ENCODE measurements at regions not wholly inside any gene's neighbourhood (a gene's known extent, or its start where the extent isn't known, plus 50 kb on each side); places are given as distances from the start of the nearest gene placed in this dataset.

DNA sequence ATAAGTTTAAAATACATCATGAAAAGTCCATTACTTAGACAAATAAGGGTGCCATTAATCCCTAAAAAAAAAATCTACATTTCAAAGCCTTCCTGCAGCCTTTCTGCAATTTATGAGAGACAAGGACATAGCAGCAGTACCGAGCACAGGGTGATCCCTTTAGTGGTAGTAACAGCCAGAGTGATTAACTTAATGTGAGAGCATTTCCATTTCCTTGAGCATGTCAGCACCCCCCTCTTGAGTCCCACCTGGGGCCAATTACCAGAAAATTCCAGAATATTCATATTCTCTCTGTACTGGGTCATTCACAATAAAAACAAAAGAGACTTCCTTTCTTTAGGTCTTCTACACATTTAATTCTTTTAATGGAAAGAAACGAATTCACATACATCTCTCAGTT lies 546.9 kb upstream of the CCDC54 start:
- no peak for TF ChIP-seq ZFX (IDR thresholded peaks at IDR 0.05; ENCODE audit: borderline replicate concordance)
- TF ChIP-seq, protein P1, sequence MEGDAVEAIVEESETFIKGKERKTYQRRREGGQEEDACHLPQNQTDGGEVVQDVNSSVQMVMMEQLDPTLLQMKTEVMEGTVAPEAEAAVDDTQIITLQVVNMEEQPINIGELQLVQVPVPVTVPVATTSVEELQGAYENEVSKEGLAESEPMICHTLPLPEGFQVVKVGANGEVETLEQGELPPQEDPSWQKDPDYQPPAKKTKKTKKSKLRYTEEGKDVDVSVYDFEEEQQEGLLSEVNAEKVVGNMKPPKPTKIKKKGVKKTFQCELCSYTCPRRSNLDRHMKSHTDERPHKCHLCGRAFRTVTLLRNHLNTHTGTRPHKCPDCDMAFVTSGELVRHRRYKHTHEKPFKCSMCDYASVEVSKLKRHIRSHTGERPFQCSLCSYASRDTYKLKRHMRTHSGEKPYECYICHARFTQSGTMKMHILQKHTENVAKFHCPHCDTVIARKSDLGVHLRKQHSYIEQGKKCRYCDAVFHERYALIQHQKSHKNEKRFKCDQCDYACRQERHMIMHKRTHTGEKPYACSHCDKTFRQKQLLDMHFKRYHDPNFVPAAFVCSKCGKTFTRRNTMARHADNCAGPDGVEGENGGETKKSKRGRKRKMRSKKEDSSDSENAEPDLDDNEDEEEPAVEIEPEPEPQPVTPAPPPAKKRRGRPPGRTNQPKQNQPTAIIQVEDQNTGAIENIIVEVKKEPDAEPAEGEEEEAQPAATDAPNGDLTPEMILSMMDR (IDR thresholded peaks at IDR 0.05): no peak
- no peak overlapping the region for H3K27ac ChIP-seq

DNA sequence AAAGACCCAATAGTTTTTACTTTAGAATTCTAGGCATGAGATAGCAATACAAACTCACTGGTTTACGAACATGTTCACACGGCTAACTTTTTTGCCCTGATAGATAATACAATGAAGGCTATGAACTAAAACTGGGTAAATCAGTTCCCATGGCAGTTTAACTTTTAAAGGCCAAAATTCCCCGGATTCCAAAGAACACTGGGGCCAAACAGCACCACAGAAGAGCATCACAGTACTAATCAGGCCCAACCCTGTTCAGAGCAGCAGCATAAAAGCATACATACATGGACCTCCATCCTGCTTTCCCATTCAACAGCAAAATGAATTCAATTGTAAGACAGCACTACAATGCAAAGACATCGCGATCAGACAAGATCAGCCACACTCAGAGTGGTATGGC lies 540.3 kb upstream of the CCDC54 start:
- H3K27ac ChIP-seq: no peak overlapping the region
- no peak for TF ChIP-seq ZFX (IDR thresholded peaks at IDR 0.05; ENCODE audit: borderline replicate concordance)
- TF ChIP-seq, protein P1 (IDR thresholded peaks at IDR 0.05): no peak

DNA sequence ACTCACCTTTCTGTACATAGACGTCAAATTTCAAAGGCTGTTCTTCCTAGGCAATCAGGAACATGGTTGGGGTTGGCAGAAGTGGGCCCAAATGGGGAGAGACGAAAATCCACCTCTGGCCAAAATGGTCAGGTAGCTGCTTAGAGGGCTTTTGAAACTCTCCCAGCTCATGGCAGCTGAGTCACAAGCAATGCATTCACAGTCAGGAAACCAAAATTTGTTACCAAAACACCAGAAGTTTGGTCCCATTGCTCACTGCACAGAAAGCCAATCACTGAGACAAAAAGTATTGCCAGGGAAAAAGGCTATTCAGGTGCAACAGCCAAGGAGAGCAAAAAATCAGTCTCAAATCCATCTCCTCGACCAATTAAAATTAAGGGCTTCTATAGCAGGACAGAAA lies 539.6 kb upstream of the CCDC54 start:
- H3K27ac ChIP-seq: no peak overlapping the region
- TF ChIP-seq ZFX (IDR thresholded peaks at IDR 0.05; ENCODE audit: borderline replicate concordance): no peak
- TF ChIP-seq, protein P1 (IDR thresholded peaks at IDR 0.05): no peak

DNA sequence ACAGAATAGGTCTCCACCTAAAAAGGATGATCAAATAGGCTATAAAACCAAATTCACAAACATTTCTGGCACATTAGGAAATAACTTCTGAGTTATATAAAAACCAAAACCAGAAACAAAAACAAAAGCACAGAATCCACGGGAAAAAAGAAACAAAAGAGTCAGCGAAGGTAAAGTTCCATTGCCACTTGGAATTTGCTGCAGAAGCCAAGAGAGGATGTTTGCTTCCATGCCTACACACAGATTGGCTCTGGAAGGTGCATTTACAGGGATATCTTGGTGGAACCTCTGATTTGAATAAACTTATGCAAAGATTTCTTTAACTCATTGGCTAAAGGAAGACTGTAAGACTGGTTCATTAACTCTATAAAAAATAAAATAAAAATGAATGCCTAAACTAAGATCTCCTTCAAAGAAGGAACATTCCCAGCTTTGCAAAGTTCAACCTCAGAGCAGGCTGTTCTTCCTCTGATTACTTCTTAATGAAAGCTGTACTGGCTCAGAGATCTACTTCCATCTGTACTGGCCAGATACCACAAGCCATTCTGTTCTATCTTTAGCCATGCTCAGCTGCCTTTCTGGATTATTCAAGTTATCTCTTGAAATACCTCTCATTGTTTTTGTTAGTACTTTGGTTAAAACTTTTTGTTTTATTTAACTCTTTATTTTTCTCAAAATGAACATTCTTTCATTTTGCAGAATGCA lies 537.5 kb upstream of the CCDC54 start:
- TF ChIP-seq, protein P1 (IDR thresholded peaks at IDR 0.05): no peak
- TF ChIP-seq ZFX (IDR thresholded peaks at IDR 0.05; ENCODE audit: borderline replicate concordance): no peak
- H3K27ac ChIP-seq: no peak overlapping the region

DNA sequence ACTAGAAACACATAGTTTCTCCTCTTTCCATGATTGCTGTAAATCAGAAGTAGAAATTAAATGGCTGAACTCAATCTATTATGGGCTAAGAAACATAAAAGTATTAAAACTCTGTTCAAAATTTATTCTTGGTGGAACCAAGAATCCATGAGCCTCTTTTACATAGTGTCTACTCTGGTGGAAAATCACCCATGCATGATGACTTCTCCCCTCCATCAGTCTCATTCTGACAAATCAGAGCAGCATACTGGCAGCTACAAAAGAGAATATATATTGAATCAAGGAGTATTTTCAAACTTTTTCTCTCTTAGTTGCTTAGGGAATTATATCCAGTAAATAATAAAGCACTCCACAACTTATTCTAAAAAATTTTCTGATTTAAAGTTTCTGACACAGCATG lies 536.9 kb upstream of the CCDC54 start:
- no peak for TF ChIP-seq ZFX (IDR thresholded peaks at IDR 0.05; ENCODE audit: borderline replicate concordance)
- TF ChIP-seq, protein P1 (IDR thresholded peaks at IDR 0.05): no peak
- no peak overlapping the region for H3K27ac ChIP-seq

DNA sequence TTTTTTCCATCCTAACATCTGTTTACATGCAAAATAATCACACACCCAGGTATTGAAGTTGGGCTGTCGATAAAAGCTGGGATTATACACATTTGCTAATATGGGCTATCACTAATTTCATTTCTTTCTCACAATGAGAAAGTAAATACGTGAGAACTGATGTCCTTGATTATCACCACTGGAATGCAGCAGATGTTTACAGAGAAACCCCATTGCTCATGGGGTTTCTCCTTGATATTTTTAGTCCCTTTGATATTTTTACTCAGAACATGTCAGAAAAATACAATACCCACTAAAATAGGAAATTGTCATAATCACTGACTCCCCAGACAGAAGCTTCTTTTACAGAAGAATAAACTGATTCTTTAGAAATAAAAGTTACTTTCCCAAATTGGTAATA lies 535.1 kb upstream of the CCDC54 start:
- no peak for TF ChIP-seq ZFX (IDR thresholded peaks at IDR 0.05; ENCODE audit: borderline replicate concordance)
- TF ChIP-seq, protein P1 (IDR thresholded peaks at IDR 0.05): no peak
- no peak overlapping the region for H3K27ac ChIP-seq

DNA sequence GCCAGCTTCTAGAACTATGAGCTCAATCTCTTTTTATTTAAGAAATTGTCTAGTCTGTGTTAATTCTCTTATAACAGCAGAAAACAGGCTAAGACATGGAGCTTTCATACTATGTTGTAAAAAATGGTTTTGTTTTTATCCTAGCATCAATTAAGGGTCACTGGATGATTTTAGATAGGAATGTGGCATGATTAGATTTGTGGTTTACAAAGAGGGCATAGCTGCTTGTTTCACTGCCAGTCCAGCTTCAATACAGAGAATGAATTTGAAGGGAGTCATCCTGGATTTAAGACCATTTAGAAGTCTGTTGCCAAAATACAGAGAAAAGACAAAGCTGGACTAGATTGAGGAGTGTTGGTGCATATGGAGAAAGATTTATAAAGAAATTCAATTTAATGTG lies 532.6 kb upstream of the CCDC54 start:
- TF ChIP-seq ZFX (IDR thresholded peaks at IDR 0.05; ENCODE audit: borderline replicate concordance): no peak
- TF ChIP-seq, protein P1 (IDR thresholded peaks at IDR 0.05): no peak
- H3K27ac ChIP-seq: no peak overlapping the region

All from 22Rv1 (cell line).